Testis (tissue), 2 donors: ENCODE measurements at regions not wholly inside any gene's neighbourhood (a gene's known extent, or its start where the extent isn't known, plus 50 kb on each side); places are given as distances from the start of the nearest gene placed in this dataset.

ENCODE experiments used
- DNase-seq: peaks from one replicate; pipeline ENCODE4 v3.0.0-alpha.2; 2019
- H3K27ac ChIP-seq, 2 donors: fragments of 200-600 bp; sonication (generic); one replicate each; pipeline ENCODE4 v1.5.1; 2019
- H3K27me3 ChIP-seq: fragments of 200-600 bp; sonication (generic); one replicate; pipeline ENCODE4 v1.5.1; 2019
- H3K36me3 ChIP-seq: fragments of 200-600 bp; sonication (generic); one replicate; pipeline ENCODE4 v1.5.1; 2017; ENCODE audit warnings: low read depth; ENCODE audit errors: missing control alignments
- H3K4me1 ChIP-seq: fragments of 200-600 bp; sonication (generic); one replicate; pipeline ENCODE4 v1.5.1; 2019
- H3K4me3 ChIP-seq, 2 donors: fragments of 200-600 bp; sonication (generic); one replicate each; pipeline ENCODE4 v1.5.1; 2017 to 2019
- H3K9me3 ChIP-seq: fragments of 200-600 bp; sonication (generic); one replicate; pipeline ENCODE4 v1.5.1; 2017
- POLR2A ChIP-seq: fragments of 450-650 bp; IDR thresholded peaks from one replicate; pipeline ENCODE4 v1.6.1; 2017; ENCODE audit warnings: antibody characterized with exemption, mild to moderate bottlenecking, moderate library complexity
- WGBS, 2 donors: methylation state at CpG; one replicate each; pipeline ENCODE4 v1.1.5; 2018; 5-methylcytosine and 5-hydroxymethylcytosine counted together
- intact Hi-C: fragments of 100-400 bp; cut with DNase I; formaldehyde crosslinking; loops from one replicate; pipeline ENCODE4 v1.15.1; 2023; ENCODE audit warnings: low total_unique reads
- TF ChIP-seq, protein P1 (sequence below), 3 experiments: fragments of 450-650 bp in 2 of 3; fragments of 200-600 bp in 1 of 3; sonication (generic) in 1 of 3; IDR thresholded peaks; one replicate each; pipeline ENCODE4 v1.5.1; 2016 to 2019; ENCODE audit warnings: antibody characterized with exemption in 3 of 3, mild to moderate bottlenecking in 2 of 3, moderate library complexity in 1 of 3

DNA sequence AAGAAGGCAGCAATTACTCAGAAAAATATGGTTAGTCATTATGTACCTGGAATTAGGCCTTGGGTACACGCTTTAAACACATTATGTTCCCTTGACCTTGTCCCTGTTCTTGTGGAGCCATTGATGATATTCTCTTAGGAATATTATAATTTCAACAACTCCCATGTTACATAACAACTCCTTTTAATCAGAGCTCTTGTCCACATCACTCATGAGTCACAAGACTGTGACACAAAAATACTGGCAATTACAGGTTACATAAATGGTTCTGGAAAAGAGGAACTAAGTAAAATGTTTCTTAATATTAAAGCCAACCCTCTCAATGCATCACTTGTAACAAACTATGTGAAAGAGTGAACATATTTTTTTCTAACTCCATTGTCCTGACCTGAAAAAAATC is 143.8 kb upstream of the PCLO start:
- Histone ChIP-seq H3K27ac (no peak overlapping the region), H3K9me3 (no peaks in the 10 kb centered on the region), H3K36me3 (no peaks in the 10 kb centered on the region), H3K4me3 (no peak overlapping the region), H3K4me1 (no peaks in the 10 kb centered on the region), H3K27me3 (no peaks in the 10 kb centered on the region)
- intact Hi-C loops = no loop called here
- TF ChIP-seq, protein P1, sequence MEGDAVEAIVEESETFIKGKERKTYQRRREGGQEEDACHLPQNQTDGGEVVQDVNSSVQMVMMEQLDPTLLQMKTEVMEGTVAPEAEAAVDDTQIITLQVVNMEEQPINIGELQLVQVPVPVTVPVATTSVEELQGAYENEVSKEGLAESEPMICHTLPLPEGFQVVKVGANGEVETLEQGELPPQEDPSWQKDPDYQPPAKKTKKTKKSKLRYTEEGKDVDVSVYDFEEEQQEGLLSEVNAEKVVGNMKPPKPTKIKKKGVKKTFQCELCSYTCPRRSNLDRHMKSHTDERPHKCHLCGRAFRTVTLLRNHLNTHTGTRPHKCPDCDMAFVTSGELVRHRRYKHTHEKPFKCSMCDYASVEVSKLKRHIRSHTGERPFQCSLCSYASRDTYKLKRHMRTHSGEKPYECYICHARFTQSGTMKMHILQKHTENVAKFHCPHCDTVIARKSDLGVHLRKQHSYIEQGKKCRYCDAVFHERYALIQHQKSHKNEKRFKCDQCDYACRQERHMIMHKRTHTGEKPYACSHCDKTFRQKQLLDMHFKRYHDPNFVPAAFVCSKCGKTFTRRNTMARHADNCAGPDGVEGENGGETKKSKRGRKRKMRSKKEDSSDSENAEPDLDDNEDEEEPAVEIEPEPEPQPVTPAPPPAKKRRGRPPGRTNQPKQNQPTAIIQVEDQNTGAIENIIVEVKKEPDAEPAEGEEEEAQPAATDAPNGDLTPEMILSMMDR (IDR thresholded peaks at IDR 0.05) = no peak
- TF ChIP-seq POLR2A = no peak
- no peak for DNase-seq
- WGBS, 2 donors = 0% methylated on average over 1 of the region's 1 CpG

DNA sequence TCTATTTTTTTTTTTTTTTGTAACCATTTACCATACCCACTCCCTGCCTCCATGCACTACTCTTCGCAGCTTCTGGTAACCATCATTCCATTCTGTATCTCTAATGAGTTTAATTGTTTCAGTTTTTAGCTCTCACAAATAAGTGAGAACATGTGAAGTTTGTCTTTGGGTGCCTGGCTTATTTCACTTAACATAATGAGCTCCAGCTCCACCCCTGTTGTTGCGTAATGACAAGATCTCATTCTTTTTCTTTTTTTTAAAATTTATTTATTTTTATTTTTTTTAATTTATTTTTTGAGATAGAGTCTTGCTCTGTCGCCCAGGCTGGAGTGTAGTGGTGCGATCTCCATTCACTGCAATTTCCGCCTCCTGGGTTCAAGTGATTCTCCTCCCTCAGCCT is 142.3 kb upstream of the PCLO start:
- Histone ChIP-seq H3K9me3 (no peaks in the 10 kb centered on the region), H3K4me1 (no peaks in the 10 kb centered on the region), H3K36me3 (no peaks in the 10 kb centered on the region), H3K4me3 (no peak overlapping the region), H3K27me3 (no peaks in the 10 kb centered on the region), H3K27ac (no peak overlapping the region)
- DNase-seq = no peak
- intact Hi-C loops = no loop called here
- TF ChIP-seq, protein P1 (IDR thresholded peaks at IDR 0.05) = no peak
- no peak for TF ChIP-seq POLR2A
- WGBS, 2 donors = 84 to 91% methylated on average over 5 of the region's 5 CpGs

DNA sequence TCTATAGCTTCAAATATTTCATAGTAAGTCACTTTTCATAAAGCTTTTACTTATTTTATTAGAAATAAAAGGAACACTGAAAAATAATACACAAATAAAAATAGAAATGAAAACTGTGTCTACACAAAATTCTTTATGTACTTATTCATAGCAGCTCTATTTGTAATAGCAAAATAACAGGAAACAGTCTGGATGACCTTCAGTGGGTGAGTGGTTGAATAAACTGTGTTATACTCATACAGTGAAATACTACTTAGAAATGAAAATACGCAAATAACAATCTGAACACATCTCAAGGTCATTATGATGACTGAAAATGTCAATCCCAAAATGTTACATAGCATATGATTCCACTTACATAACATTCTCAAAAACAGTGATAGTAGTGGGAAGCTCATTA is 138.7 kb upstream of the PCLO start:
- Histone ChIP-seq H3K4me3 (no peak overlapping the region), H3K9me3 (no peaks in the 10 kb centered on the region), H3K36me3 (no peaks in the 10 kb centered on the region), H3K27ac (no peak overlapping the region), H3K4me1 (no peaks in the 10 kb centered on the region), H3K27me3 (no peaks in the 10 kb centered on the region)
- TF ChIP-seq, protein P1 (IDR thresholded peaks at IDR 0.05) = no peak
- no peak for TF ChIP-seq POLR2A
- WGBS, 2 donors = 69 to 74% methylated on average over 1 of the region's 1 CpG
- intact Hi-C loops = no loop called here
- DNase-seq = no peak

DNA sequence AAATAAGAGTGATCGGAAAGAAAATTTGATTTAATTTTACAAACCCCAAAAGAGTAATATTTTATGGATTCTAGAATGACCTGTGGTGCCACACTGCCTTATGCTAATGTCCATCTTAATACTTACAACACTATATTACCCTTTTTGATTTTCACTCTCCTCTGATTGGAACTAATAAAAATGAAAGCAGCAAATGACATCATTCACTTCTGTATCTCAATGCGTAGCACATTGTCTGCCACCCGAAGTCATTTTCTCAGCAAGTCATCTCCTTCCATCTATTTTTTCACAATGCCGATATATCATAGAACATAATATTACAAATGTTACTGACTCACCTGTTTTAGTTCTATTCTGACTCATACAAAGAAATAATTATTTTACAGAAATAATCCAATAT is 127.5 kb upstream of the PCLO start:
- TF ChIP-seq, protein P1 (IDR thresholded peaks at IDR 0.05) = no peak
- TF ChIP-seq POLR2A = no peak
- no peak overlapping the region for H3K4me3 ChIP-seq
- no peak overlapping the region for H3K27ac ChIP-seq
- 89 to 91% methylated on average over 4 of the region's 4 CpGs for WGBS, 2 donors
- intact Hi-C loops = no loop called here
- DNase-seq = no peak
- no peaks in the 10 kb centered on the region for H3K36me3 ChIP-seq
- no peaks in the 10 kb centered on the region for H3K4me1 ChIP-seq
- no peaks in the 10 kb centered on the region for H3K27me3 ChIP-seq
- H3K9me3 ChIP-seq = no peaks in the 10 kb centered on the region

DNA sequence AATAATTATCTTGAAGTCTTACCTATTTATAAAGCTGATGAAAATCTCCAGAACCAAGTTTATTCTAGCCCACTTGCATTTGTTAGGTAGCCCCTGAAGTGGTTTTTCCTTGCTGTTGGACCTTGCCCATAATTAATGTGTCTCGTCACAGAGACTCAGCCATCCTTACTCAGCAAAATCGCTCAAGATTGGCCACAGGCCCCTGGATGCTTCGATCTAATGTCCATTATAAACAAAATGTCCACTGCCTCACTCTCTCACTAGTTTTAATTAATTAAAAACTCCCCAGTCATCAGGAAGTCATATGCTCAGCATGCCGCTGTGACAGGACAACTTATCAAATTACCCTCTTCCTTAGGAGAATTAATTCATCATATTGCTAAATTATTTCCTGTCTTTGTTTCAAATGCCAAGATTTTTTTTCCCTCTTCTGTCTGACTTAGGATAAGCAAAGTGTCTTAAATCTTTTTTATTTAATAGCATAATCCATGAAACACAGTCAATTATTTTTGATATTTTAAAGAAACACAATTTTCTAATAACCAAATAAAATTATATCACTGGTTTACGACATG is 126.8 kb upstream of the PCLO start:
- no peaks in the 10 kb centered on the region for H3K27me3 ChIP-seq
- no peak for TF ChIP-seq POLR2A
- DNase-seq = no peak
- H3K4me3 ChIP-seq = no peak overlapping the region
- H3K36me3 ChIP-seq = no peaks in the 10 kb centered on the region
- intact Hi-C loops = no loop called here
- H3K27ac ChIP-seq = no peak overlapping the region
- no peaks in the 10 kb centered on the region for H3K9me3 ChIP-seq
- no peaks in the 10 kb centered on the region for H3K4me1 ChIP-seq
- WGBS, 2 donors = 48% methylated on average over 5 of the region's 5 CpGs
